SK-N-SH (cell line): ENCODE measurements at regions not wholly inside any gene's neighbourhood (a gene's known extent, or its start where the extent isn't known, plus 50 kb on each side); places are given as distances from the start of the nearest gene placed in this dataset.

ENCODE experiments used
- CTCF ChIA-PET: fragments of 300-600, 350-600 bp; formaldehyde crosslinking; extraction: SDS; loops from one replicate; lab custom pipeline; 2021; lab: Yijun Ruan, JAX
- POLR2A ChIA-PET: fragments of 350-600 bp; sonication (Branson Sonifier 250); formaldehyde crosslinking; extraction: SDS; loops from one replicate; lab custom pipeline; 2020; ENCODE audit warnings: antibody characterized with exemption, inconsistent platforms; lab: Yijun Ruan, JAX
- DNase-seq: peaks from one replicate; pipeline ENCODE4 v3.0.0; 2012
- H2AFZ ChIP-seq: fragments of 200-600 bp; sonication (generic); 2 replicates; pipeline ENCODE4 v1.8.1; 2016; ENCODE audit warnings: antibody characterized with exemption, mild to moderate bottlenecking, low read depth
- H3F3A ChIP-seq: fragments of 200-600 bp; sonication (generic); replicated peaks from 2 replicates; pipeline ENCODE3; 2016; ENCODE audit warnings: antibody characterized with exemption, mild to moderate bottlenecking; ENCODE audit not compliant: insufficient read depth
- H3K27ac ChIP-seq, 2 experiments: fragments of 200-500 bp in 1 of 2; fragments of 200-600 bp in 1 of 2; sonication (Bioruptor generic) in 1 of 2; sonication (generic), shearing (Covaris generic) in 1 of 2; 2 replicates each; pipeline versions ENCODE4 v1.5.1 to v1.6.1; 2014 to 2016; ENCODE audit warnings: low read depth in 2 of 2, inconsistent platforms in 1 of 2, low read length in 1 of 2, mild to moderate bottlenecking in 1 of 2, mixed read lengths in 1 of 2
- H3K27me3 ChIP-seq: fragments of 200-600 bp; sonication (generic), shearing (Covaris generic); 2 replicates; pipeline ENCODE4 v1.6.1; 2016; ENCODE audit warnings: mixed run types; ENCODE audit not compliant: insufficient read depth
- H3K36me3 ChIP-seq, 2 experiments: fragments of 200-500 bp in 1 of 2; fragments of 200-600 bp in 1 of 2; sonication (Bioruptor generic) in 1 of 2; sonication (generic) in 1 of 2; replicated peaks in 1 of 2; 2 replicates each; pipeline versions ENCODE3 to v1.5.1; 2014 to 2016; ENCODE audit warnings: low read length in 1 of 2, mild to moderate bottlenecking in 1 of 2; ENCODE audit not compliant: insufficient read depth in 2 of 2, control insufficient read depth in 1 of 2
- H3K4me1 ChIP-seq, 2 experiments: fragments of 200-500 bp in 1 of 2; fragments of 200-600 bp in 1 of 2; sonication (Bioruptor generic) in 1 of 2; sonication (generic), shearing (Covaris generic) in 1 of 2; 2 replicates each; pipeline versions ENCODE4 v1.5.1 to v1.6.1; 2014 to 2016; ENCODE audit warnings: low read depth in 1 of 2, low read length in 1 of 2, mixed run types in 1 of 2; ENCODE audit not compliant: insufficient read depth in 2 of 2, control insufficient read depth in 1 of 2
- H3K4me2 ChIP-seq: fragments of 200-600 bp; sonication (generic), shearing (Covaris generic); 2 replicates; pipeline ENCODE4 v1.6.1; 2017; ENCODE audit warnings: mixed run types
- H3K4me3 ChIP-seq, 2 experiments: fragments of 200-500 bp in 1 of 2; fragments of 200-600 bp in 1 of 2; sonication (Bioruptor generic) in 1 of 2; sonication (generic), shearing (Covaris generic) in 1 of 2; 2 replicates each; pipeline versions ENCODE4 v1.5.1 to v1.8.1; 2014 to 2016; ENCODE audit warnings: low read depth in 2 of 2, inconsistent platforms in 1 of 2, low read length in 1 of 2, mild to moderate bottlenecking in 1 of 2, mixed read lengths in 1 of 2, moderate library complexity in 1 of 2
- H3K79me2 ChIP-seq: fragments of 200-600 bp; sonication (generic); 2 replicates; pipeline ENCODE4 v1.8.1; 2017; ENCODE audit warnings: mild to moderate bottlenecking; ENCODE audit not compliant: insufficient read depth
- H3K9ac ChIP-seq: fragments of 200-600 bp; sonication (generic); 2 replicates; pipeline ENCODE4 v1.6.1; 2017; ENCODE audit warnings: mixed run types
- H3K9me2 ChIP-seq: fragments of 200-600 bp; sonication (generic); 2 replicates; pipeline ENCODE4 v1.6.1; 2017; ENCODE audit warnings: mixed run types
- H3K9me3 ChIP-seq: fragments of 200-600 bp; sonication (generic); 2 replicates; pipeline ENCODE4 v1.6.1; 2017; ENCODE audit warnings: mixed run types, mild to moderate bottlenecking, moderate library complexity
- H4K20me1 ChIP-seq: fragments of 200-600 bp; sonication (generic); 2 replicates; pipeline ENCODE4 v1.6.1; 2017; ENCODE audit warnings: mild to moderate bottlenecking, mixed run types; ENCODE audit not compliant: insufficient read depth
- EP300 ChIP-seq, 2 experiments: IDR thresholded peaks; 2 replicates each; pipeline versions ENCODE4 v1.4.0 to v1.6.1; 2012; ENCODE audit warnings: borderline replicate concordance in 1 of 2, low read depth in 1 of 2, low read length in 1 of 2
- FOSL2 ChIP-seq: IDR thresholded peaks from 2 replicates; pipeline ENCODE4 v1.4.0; 2012; ENCODE audit warnings: low read depth, mild to moderate bottlenecking, moderate library complexity, borderline replicate concordance
- GABPA ChIP-seq: IDR thresholded peaks from 2 replicates; pipeline ENCODE4 v1.4.0; 2012; ENCODE audit warnings: low read depth, mild to moderate bottlenecking
- GATA2 ChIP-seq: sonication (generic); formaldehyde crosslinking; IDR thresholded peaks from 2 replicates; pipeline ENCODE4 v1.5.0; 2020; ENCODE audit warnings: mild to moderate bottlenecking, missing genetic modification reagents
- MEF2A ChIP-seq: IDR thresholded peaks from 2 replicates; pipeline ENCODE4 v1.4.0; 2012; ENCODE audit warnings: low read depth, borderline replicate concordance
- NFIC ChIP-seq: IDR thresholded peaks from 2 replicates; pipeline ENCODE4 v1.4.0; 2012; ENCODE audit warnings: borderline replicate concordance
- NRF1 ChIP-seq: IDR thresholded peaks from 2 replicates; pipeline ENCODE4 v1.6.1; 2012; ENCODE audit warnings: low read depth, mild to moderate bottlenecking, low read length
- RAD21 ChIP-seq: IDR thresholded peaks from 2 replicates; pipeline ENCODE4 v1.6.1; 2012; ENCODE audit warnings: mild to moderate bottlenecking, low read length
- RCOR1 ChIP-seq: fragments of 150-350 bp; IDR thresholded peaks from 2 replicates; pipeline ENCODE4 v1.6.1; 2017; ENCODE audit warnings: antibody characterized with exemption, low read length
- RFX5 ChIP-seq: IDR thresholded peaks from 2 replicates; pipeline ENCODE4 v1.6.1; 2012; ENCODE audit warnings: mild to moderate bottlenecking, improper control_type of control experiment, low read length
- RXRA ChIP-seq: IDR thresholded peaks from 2 replicates; pipeline ENCODE4 v1.4.0; 2012; ENCODE audit warnings: low read depth, mild to moderate bottlenecking, borderline replicate concordance
- SIN3A ChIP-seq: IDR thresholded peaks from 2 replicates; pipeline ENCODE4 v1.6.1; 2012; ENCODE audit warnings: low read depth, mild to moderate bottlenecking, low read length, moderate library complexity, borderline replicate concordance
- TAF1 ChIP-seq: IDR thresholded peaks from 2 replicates; pipeline ENCODE4 v1.6.1; 2012; ENCODE audit warnings: low read depth, mild to moderate bottlenecking, low read length, moderate library complexity, borderline replicate concordance
- TCF12 ChIP-seq: IDR thresholded peaks from 2 replicates; pipeline ENCODE4 v1.4.0; 2012
- WGBS: methylation state at CpG from one replicate; pipeline ENCODE4 v1.1.6; 2017; ENCODE audit warnings: low lambda C conversion rate; 5-methylcytosine and 5-hydroxymethylcytosine counted together
- TF ChIP-seq, protein P1 (sequence below): IDR thresholded peaks from 2 replicates; pipeline ENCODE4 v1.4.0; 2012; ENCODE audit warnings: low read depth
- TF ChIP-seq, protein P2 (sequence below): fragments of 150-350 bp; IDR thresholded peaks from 2 replicates; pipeline ENCODE4 v1.6.1; 2016; ENCODE audit warnings: mild to moderate bottlenecking, low read depth, low read length
- TF ChIP-seq, protein P3 (sequence below): IDR thresholded peaks from 2 replicates; pipeline ENCODE4 v1.4.0; 2012; ENCODE audit warnings: low read depth, borderline replicate concordance
- TF ChIP-seq, protein P4 (sequence below): IDR thresholded peaks from 2 replicates; pipeline ENCODE4 v1.4.0; 2012; ENCODE audit warnings: low read depth, borderline replicate concordance
- TF ChIP-seq, protein P5 (sequence below): IDR thresholded peaks from 2 replicates; pipeline ENCODE4; 2012

DNA sequence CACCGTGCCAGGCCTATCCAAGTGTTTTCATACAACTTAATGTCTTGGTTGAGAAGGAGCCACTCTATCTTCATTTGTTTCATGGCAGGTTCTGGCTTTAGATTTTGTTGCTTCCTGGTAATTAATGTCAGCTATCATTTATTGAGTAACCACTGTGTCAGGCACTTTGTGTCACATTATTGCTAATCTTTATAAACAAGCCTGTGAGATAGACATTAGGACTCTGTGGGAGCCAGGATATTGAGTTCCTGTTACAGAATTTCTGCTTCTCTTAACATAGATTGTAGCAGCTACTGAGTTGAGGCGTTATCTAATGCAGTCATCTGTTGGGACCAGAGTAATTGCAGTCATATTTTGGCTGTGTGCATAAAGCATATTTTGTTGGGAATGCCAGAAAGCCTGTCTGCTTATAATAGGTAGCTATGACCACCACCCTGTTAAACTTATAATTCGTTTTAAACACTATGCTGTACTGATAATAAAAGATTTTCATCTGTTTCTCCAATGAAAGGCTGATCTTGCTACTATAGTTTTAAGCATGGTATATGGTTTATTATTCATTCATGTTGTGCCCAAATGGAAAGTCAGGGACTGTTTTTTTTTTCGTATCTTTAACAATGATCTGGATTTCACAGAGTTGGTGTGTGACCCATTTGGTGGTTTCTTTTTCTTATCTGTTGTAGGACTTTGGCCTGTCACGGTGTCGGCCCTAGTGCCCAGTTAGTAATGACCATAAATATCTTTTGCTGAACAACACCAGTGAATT, 432.6 kb downstream of the PCNX1 start (continued):
- TF ChIP-seq, protein P1, sequence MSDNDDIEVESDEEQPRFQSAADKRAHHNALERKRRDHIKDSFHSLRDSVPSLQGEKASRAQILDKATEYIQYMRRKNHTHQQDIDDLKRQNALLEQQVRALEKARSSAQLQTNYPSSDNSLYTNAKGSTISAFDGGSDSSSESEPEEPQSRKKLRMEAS = no peak
- TF ChIP-seq NRF1 (no peak), NFIC (no peak), RXRA (no peak), SIN3A (no peak), TAF1 (no peak), RAD21 (peak; percentile 37; the same call in 1 of the 2 replicates), EP300 (IDR thresholded peaks at IDR 0.05; ENCODE audit: borderline replicate concordance in 1 of 2, low read depth in 1 of 2, low read length in 1 of 2) (peak in 1 of 2 experiments; percentile 82; a peak in 2 of 4 replicates), TCF12 (no peak), RCOR1 (peak; percentile 82)
- TF ChIP-seq, protein P2, sequence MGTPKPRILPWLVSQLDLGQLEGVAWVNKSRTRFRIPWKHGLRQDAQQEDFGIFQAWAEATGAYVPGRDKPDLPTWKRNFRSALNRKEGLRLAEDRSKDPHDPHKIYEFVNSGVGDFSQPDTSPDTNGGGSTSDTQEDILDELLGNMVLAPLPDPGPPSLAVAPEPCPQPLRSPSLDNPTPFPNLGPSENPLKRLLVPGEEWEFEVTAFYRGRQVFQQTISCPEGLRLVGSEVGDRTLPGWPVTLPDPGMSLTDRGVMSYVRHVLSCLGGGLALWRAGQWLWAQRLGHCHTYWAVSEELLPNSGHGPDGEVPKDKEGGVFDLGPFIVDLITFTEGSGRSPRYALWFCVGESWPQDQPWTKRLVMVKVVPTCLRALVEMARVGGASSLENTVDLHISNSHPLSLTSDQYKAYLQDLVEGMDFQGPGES = no peak

DNA sequence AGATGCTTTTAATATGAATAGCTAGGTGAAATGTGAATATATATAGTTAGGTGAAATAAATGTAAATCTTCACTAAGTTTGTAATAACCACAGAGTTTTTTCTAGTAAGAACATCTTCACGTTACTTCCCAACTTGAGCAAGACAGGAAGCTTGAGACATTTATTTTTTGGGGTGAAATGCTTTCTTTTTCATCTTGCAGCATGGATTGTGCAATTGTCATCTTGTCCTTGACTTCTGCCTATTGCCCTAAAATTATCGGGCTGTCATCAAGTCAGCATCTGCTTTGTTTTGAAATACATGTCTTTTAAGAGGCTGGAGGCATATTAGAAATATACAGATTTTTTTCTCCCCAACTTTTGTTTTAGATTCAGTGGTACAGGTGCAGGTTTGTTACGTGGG, 433.9 kb downstream of the PCNX1 start:
- H3K27me3 ChIP-seq = no peaks in the 10 kb centered on the region
- H3K79me2 ChIP-seq = peaks cover 100% of the 10 kb centered on the region
- no peak overlapping the region for H3K9ac ChIP-seq
- ChIA-PET POLR2A (no interaction called here), CTCF (interaction anchor here (1.9 kb wide), 1 partner anchor 15 kb away, joined by 5 read pairs; no protein-coding TSS in a partner anchor)
- no peaks in the 10 kb centered on the region for H3K9me3 ChIP-seq
- DNase-seq = no peak
- peak overlapping the region in 1 of 2 experiments; percentile 91; a peak in 2 of 4 replicates for H3K27ac ChIP-seq
- peaks cover 13 to 41% of the 10 kb centered on the region in 2 experiments for H3K4me1 ChIP-seq
- H2AFZ ChIP-seq = no peak overlapping the region
- H3F3A ChIP-seq = no peaks in the 10 kb centered on the region
- no peak for TF ChIP-seq GABPA
- H3K9me2 ChIP-seq = no peaks in the 10 kb centered on the region
- H3K36me3 ChIP-seq = peaks cover 0 to 9% of the 10 kb centered on the region in 2 experiments
- H3K4me2 ChIP-seq = no peak overlapping the region
- H3K4me3 ChIP-seq = no peak overlapping the region
- no peaks in the 10 kb centered on the region; the same call in 1 of the 2 replicates for H4K20me1 ChIP-seq
- WGBS = 79% methylated on average over 3 of the region's 3 CpGs

DNA sequence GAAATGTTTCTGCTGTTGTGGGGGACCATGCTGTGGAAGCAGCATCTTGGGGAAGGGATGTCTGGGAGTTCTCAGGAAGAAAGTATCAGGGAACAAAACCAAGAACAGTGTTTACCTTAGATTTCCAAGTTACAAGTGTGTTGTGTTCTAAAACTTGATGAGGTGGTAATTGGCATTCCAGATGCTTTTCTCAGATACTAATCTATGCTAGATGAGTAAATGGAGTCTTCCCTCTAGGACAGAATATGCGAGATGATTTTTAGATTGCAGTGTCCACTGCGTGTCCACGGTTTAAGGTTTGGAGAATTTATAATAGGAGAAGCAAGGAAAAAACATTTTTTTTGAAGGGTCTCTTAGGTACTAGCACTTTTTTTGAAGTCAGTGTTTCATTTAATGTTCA, 436.5 kb downstream of the PCNX1 start:
- H3F3A ChIP-seq = no peaks in the 10 kb centered on the region
- WGBS = 86% methylated on average over 3 of the region's 3 CpGs
- no peaks in the 10 kb centered on the region for H3K9me3 ChIP-seq
- peak overlapping the region in 1 of 2 experiments; percentile 76; a peak in 2 of 4 replicates for H3K27ac ChIP-seq
- no peak for DNase-seq
- no peak overlapping the region for H3K9ac ChIP-seq
- H3K36me3 ChIP-seq = peaks cover 0 to 6% of the 10 kb centered on the region in 2 experiments
- H3K4me3 ChIP-seq = no peak overlapping the region
- H3K27me3 ChIP-seq = no peaks in the 10 kb centered on the region
- no peak overlapping the region for H3K4me2 ChIP-seq
- H3K4me1 ChIP-seq = peaks cover 13 to 33% of the 10 kb centered on the region in 2 experiments
- H4K20me1 ChIP-seq = peaks cover 5% of the 10 kb centered on the region
- no peak overlapping the region for H2AFZ ChIP-seq
- ChIA-PET CTCF (interaction anchor here (0.9 to 1.6 kb wide), 4 partner anchors 18 to 195 kb away, joined by 3 to 5 read pairs (median 4); no protein-coding TSS in a partner anchor), POLR2A (no interaction called here)
- H3K9me2 ChIP-seq = no peaks in the 10 kb centered on the region
- H3K79me2 ChIP-seq = peaks cover 100% of the 10 kb centered on the region
- TF ChIP-seq NFIC (no peak), FOSL2 (no peak), MEF2A (no peak), RFX5 (no peak), EP300 (IDR thresholded peaks at IDR 0.05; ENCODE audit: borderline replicate concordance in 1 of 2, low read depth in 1 of 2, low read length in 1 of 2) (peak in 1 of 2 experiments; percentile 43; a peak in 1 of 4 replicates), GATA2 (peak; percentile 67; the same call in 1 of the 2 replicates), NRF1 (no peak)
- TF ChIP-seq, protein P3, sequence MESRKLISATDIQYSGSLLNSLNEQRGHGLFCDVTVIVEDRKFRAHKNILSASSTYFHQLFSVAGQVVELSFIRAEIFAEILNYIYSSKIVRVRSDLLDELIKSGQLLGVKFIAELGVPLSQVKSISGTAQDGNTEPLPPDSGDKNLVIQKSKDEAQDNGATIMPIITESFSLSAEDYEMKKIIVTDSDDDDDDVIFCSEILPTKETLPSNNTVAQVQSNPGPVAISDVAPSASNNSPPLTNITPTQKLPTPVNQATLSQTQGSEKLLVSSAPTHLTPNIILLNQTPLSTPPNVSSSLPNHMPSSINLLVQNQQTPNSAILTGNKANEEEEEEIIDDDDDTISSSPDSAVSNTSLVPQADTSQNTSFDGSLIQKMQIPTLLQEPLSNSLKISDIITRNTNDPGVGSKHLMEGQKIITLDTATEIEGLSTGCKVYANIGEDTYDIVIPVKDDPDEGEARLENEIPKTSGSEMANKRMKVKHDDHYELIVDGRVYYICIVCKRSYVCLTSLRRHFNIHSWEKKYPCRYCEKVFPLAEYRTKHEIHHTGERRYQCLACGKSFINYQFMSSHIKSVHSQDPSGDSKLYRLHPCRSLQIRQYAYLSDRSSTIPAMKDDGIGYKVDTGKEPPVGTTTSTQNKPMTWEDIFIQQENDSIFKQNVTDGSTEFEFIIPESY = no peak
- TF ChIP-seq, protein P4, sequence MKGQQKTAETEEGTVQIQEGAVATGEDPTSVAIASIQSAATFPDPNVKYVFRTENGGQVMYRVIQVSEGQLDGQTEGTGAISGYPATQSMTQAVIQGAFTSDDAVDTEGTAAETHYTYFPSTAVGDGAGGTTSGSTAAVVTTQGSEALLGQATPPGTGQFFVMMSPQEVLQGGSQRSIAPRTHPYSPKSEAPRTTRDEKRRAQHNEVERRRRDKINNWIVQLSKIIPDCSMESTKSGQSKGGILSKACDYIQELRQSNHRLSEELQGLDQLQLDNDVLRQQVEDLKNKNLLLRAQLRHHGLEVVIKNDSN = no peak
- TF ChIP-seq, protein P5, sequence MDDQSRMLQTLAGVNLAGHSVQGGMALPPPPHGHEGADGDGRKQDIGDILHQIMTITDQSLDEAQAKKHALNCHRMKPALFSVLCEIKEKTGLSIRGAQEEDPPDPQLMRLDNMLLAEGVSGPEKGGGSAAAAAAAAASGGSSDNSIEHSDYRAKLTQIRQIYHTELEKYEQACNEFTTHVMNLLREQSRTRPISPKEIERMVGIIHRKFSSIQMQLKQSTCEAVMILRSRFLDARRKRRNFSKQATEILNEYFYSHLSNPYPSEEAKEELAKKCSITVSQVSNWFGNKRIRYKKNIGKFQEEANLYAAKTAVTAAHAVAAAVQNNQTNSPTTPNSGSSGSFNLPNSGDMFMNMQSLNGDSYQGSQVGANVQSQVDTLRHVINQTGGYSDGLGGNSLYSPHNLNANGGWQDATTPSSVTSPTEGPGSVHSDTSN = no peak
